Inflammatory macrophage treated with lipopolysaccharide for 4 hours (primary cell): ENCODE measurements at regions not wholly inside any gene's neighbourhood (a gene's known extent, or its start where the extent isn't known, plus 50 kb on each side); places are given as distances from the start of the nearest gene placed in this dataset.
"Not testable (repeated sequence)": the region's sequence is repeated elsewhere in the genome, so short reads cannot be mapped to it uniquely, and the experiment has no call there.

ENCODE experiments used
- DNase-seq: peaks from one replicate; pipeline ENCODE4 v3.0.0-alpha.2; 2020

DNA sequence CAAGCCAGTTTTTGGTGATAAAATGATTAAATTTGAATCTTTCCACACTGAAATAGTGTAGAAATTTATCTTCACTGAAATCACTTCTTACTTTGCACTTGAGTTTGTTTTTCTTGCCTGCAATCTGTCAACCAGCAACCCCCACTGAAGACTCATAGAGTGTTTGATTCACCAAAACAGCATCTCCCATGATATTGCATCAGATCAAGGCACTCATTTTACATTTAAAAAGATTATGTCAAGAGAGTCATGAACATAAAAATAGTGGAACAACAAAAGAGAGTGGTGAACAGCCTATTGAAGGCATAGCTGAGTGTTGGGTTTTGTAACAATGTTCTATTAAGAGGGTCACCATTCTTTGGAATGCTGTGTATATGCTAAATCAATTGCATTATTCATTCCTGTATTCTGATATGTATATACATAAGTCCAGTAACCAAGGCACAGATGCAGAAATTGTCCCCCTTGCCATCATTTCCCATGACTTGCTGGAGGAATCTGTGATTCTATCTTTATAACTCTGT is 1934.9 kb downstream of the ARAP2 start:
- DNase-seq = no peak

DNA sequence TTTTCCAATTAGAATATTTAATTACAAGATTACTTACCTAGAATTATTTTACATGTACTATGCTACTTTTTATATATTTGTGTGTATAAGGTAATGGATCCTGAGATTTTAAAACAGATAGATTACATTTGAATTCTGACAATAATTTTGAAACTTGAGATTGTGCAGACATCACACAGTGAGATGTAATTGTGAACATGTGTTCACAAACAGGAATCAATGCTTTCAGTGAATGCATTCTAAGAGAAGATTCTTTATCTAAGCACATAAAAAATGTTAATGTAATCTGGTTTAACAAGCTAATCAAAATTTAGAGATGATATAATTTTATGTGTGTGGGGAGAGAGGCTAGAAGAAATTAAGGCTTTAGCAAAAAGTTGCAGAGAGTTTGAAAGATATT is 1925.5 kb downstream of the ARAP2 start:
- DNase-seq = no peak

GRCh38 chr4:34323549-34324320 is 1920.6 kb downstream of the ARAP2 start:
- no peak for DNase-seq

- DNase-seq = no peak
These were observed 1915.4 kb downstream of the ARAP2 start for GRCh38 chr4:34328939-34329338.

DNA sequence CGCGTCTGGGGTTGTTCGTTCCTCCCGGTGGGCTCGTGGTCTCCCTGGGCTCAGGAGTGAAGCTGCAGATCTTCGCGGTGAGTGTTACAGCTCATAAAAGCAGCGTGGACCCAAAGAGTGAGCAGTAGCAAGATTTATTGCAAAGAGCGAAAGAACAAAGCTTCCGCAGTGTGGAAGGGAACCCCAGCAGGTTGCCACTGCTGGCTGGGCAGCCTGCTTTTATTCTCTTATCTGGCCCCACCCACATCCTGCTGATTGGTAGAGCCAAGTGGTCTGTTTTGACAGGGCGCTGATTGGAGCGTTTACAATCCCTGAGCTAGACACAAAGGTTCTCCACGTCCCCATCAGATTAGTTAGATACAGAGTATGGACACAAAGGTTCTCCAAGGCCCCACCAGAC is 1909.2 kb downstream of the ARAP2 start:
- not testable (repeated sequence) for DNase-seq

GRCh38 chr4:34335556-34335955 is 1908.8 kb downstream of the ARAP2 start:
- DNase-seq = not testable (repeated sequence)

GRCh38 chr4:34362654-34363053 is 1881.7 kb downstream of the ARAP2 start:
- no peak for DNase-seq

GRCh38 chr4:34363842-34364241 is 1880.5 kb downstream of the ARAP2 start:
- no peak for DNase-seq

DNA sequence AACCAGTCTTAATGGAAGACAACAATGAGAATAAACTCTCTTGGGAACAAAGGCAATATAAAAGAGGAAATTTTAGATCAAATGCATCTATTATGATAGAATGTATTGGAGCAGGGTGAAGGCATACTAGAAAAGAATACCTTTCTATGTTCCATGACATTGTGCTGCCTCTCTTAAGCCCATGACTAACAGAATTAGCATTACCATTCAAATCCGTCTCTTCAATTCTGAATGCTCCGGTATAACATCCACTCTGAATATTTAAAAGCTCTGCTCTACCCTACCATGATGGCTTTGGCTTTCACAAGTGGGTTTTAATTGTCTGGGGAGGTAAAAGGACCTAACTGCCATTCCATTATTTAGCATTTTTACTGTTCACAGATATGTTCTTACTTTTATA is 1878.4 kb downstream of the ARAP2 start:
- no peak for DNase-seq

DNA sequence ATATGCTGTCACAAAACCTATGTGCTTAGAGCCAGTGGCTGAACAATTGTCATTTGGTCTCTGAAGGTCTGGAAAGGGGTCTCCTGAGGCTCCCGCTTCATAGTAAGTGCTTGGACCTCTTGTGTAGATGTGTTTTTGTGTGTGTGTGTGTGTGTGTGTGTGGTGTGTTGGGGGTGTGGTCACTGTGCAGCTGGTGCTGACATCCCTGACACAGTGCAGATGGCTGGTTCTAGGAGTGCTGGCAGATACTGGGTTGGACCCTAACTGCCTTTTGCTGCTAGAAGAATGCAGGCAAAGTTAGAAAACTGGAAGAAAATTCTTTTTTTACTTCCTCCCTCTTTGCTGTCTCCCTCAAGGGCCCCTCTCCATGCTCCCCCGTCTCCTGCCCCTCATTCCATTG is 1872.6 kb downstream of the ARAP2 start:
- no peak for DNase-seq

- no peak for DNase-seq
These were observed 1871.5 kb downstream of the ARAP2 start for GRCh38 chr4:34372815-34373214.

GRCh38 chr4:34373456-34373855 is 1870.9 kb downstream of the ARAP2 start:
- DNase-seq = no peak

GRCh38 chr4:34412233-34412632 is 1832.1 kb downstream of the ARAP2 start:
- DNase-seq = no peak

GRCh38 chr4:34412911-34413310 is 1831.4 kb downstream of the ARAP2 start:
- no peak for DNase-seq

DNA sequence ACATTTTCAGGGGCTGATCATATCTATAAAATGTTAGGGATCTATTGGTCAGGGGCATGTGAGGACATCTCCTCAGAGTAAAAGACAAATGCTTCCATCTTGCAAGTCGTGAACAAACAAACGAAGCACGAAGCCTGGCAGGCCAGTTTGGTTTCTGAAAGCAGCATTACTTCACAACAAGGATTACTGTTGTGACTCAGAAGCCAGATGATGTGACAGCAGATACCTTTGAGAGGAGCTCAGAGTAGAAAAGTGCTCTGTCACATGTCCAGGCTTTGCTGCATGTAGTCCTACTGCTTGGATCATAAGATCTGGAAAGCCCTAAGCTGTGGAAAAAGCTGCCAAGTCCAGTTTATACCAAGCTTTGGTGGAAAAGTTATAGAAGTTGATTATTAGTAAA is 1827.2 kb downstream of the ARAP2 start:
- no peak for DNase-seq

- DNase-seq = no peak
These were observed 1824.4 kb downstream of the ARAP2 start for GRCh38 chr4:34419871-34420270.

DNA sequence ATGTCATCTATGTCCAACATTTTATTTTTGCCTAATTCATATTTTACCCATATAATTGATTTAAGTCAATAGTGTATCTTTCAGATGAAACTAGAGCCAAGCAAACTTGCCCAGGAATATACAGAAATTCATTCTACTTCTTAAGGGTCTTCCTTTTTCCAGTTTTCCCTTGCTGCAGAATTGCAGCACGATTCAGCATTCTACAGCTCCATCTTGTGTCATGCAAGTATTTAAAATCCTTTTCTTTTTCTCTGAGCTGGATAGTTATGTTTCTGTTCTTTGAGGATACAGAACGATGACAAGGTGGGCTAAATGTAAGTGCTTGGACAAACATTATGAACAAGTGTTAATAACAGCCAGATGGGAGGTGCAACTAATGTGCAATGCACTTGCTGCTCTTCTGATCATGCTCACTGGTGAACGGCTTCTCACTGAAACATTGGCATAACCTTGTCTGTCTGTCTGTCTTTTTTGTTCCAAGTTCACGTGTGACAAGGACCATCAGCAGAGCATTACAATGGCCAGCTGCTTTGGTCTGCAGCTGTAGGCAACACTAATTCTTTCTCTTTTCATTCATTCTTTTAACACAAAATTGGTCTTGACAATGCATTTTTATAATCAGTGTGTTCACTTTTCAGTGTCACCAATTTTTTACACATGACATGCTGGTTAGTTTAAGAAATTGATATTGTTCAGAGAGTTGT is 1821.7 kb downstream of the ARAP2 start:
- no peak for DNase-seq

DNA sequence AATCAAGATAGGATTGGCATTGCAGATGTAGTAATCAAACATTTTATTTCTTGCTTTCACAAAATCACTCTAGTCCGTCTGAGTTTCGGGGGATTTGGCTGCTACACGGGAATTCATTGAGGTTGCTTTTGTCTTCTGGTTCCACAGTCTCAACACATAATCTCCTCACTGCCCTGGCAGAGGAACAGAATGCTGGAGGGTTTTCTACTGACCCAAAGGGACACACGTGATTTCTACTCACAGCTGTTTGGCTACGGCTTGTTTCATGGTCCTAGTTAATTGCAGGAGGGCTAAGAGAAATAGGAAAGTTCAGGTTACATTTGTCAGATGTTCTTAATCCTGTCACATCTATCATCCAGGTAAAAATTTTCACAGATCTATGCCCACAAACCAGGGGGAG is 1811.6 kb downstream of the ARAP2 start:
- no peak for DNase-seq

- peak; percentile 26 for DNase-seq
These were observed 1809.9 kb downstream of the ARAP2 start for GRCh38 chr4:34434377-34434776.

DNA sequence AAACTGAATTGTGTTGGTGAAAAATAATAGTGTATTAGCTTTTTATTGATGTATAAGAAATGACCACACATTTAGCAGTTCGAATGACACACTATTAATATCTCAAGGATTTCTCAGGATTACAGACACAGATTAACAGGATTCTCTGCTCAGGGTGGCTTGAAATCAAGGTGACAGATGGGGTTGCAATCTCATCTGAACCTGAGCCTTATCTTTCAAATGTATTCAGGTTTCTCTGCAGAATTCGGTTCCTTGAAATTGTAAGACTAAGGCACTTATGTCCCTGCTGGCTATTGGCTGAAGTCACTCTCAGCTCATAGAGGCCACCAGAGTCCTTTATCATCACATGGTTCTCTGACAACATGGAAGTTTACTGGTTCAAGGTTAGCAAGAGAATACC is 1780.1 kb downstream of the ARAP2 start:
- DNase-seq = no peak

GRCh38 chr4:34466411-34466810 is 1777.9 kb downstream of the ARAP2 start:
- no peak for DNase-seq

GRCh38 chr4:34469516-34469915 is 1774.8 kb downstream of the ARAP2 start:
- no peak for DNase-seq

DNA sequence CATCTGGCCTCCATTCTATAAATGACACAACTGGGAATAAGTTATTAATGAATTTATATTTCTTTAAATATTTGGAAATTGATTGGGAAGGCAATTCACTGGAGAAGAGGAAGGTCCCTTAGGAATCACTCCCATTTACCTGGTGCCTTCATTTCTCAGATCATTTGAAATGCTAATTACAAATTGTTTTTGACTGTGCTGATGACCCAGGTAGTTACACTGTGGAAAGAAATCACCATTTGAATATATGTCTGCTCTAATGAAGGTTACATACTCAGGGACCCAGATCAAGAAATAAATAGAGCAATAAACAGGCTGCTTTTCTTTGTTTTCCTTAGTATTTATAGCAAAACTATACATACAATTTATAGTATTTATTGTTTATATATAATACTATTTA is 1759.1 kb downstream of the ARAP2 start:
- DNase-seq = no peak
